Activated CD4-positive, alpha-beta T cell treated with anti-CD3 and anti-CD28 coated beads for 48 hours (primary cell): ENCODE measurements at regions not wholly inside any gene's neighbourhood (a gene's known extent, or its start where the extent isn't known, plus 50 kb on each side); places are given as distances from the start of the nearest gene placed in this dataset.

Experiments
- DNase-seq: peaks from one replicate; pipeline ENCODE4 v3.0.0-alpha.2; 2020

DNA sequence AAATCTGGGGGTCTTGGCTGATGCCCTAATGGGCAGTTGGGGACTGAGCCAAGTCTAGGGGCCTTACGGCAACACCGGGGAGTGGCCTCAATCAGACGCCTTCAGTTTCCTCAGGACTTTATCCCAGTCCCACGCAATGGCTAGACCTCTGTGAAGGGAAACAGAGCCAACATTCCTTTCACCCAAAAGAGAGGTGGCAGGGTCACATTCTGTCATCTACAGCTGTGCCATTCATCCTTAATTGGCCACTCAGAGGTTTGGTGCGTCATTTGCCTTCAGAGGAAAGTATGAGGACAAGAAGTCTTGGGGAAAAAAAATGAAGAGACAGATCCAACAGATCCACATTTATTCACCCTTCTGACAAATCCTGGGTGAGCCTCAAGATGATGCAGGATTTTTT, 166.9 kb upstream of the AVPR1A start:
- no peak for DNase-seq

DNA sequence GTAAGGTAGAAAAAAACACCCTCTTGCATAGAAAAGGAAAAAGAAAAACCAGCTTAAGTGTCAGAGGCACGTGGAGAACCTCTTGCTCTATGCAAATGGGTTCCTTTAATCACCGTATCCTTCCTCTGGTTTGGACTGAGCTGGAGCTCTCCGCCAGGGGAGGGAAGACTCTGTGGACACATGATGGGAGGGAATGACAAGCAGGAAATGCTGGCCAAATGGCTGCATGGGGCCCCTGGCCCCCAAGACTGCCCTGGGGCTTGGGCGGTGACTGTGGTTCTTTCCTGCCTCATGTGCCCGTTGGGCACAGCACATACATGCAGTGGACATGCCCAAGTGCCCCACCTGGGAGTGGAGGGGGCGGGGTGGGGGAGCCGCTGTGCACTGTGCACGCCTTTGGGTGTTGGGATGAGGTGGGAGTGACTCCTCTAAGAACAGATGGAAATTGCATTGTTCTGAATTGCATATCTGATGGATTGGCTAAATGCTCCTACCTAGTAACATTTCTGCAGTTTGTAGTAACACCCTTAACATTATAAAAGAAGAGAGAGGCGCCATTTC, 166.4 kb upstream of the AVPR1A start:
- DNase-seq: no peak

DNA sequence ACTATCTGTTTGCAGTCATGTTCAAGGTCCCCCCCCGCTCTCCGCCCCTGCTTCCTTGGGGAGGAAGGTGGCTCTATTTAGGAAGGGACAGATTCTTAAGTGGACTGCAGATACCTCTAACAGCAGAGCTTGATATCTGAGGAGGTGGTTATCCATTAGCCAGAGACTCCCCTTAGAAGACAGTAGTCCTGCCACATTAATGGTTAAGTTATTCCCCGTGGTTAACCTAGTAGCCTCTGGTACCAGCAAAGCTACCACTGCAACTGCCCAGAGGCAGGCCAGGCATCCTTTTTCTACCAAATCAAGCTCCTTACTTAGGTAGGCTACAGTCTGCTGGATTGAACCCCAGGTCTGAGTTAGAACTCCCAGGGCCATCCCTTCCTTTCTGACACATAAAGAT, 162.1 kb upstream of the AVPR1A start:
- DNase-seq: no peak

DNA sequence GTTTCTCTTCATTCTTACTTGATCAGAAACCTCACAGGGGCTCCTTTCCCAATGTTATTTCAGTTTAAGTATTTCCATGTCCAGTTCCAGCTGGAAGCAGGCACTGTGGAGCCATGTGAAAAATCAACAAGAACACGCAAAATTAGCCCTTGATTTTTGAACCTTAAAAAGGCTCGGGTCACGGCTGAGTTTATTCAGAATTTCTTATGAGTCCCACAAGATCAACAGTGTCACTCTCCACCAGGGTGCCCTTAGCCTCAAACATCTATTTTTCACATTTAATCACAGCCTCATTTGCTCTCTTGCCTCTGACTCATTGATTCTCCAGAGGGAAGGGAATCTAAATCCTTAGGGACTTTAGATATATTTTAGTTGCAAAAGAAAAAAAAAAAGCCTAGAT, 157.7 kb upstream of the AVPR1A start:
- DNase-seq: no peak

DNA sequence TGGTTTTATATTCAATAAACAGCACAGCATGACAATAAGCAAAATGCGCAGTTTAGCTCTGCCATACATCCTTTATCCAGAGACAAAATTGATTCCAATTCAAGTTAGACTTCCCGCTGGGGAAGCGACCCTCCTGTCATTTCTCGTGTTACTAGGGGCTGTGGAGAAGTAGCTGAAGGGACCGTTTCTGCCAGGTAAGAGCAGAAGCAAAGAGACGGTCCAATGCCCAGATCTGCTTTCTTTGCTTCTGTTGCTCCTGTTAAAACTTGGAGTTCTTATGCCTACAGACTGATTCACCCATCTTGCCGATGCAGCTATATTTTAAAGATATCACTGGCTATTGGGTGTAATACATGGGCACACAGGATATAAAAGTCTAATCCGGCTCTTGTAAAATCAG, 156.8 kb upstream of the AVPR1A start:
- DNase-seq: no peak

DNA sequence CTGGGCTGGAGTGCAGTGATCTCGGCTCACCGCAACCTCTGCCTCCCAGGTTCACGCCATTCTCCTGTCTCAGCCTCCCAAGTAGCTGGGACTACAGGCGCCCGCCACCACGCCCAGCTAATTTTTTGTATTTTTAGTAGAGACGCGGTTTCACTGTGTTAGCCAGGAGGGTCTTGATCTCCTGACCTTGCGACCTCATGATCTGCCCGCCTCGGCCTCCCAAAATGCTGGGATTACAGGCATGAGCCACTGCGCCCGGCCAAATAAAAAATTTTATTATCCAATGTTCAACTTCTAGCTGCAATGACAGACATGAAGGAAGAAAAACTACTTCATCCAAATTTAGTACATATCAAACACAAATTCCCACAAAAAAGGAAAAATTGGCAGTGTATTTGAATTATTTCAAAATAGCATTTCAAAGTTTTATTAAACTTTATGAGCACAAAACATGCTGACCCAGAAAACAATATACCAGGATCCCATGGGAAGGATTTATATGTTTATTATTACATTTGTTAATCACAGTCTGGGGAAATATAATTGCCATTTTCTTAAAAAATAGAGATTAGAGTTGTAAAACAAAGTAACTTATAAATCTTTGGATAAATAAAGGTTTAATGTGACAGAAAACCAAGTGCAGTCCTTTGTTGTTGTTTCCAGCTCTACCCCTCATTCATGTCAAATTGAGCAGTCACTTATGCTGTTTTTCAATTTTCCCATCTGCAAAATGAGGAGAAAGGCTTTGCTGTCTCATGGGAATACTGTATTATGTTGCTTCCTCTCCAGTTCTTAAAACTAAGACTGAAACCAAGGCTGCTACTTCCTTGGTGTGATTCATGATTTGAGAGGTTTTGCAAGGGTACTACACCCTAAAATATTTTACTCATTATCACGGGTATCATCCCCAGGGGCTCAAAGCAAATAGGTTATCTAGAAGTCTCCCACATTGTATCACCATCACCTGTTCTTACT, 155.2 kb upstream of the AVPR1A start:
- no peak for DNase-seq

DNA sequence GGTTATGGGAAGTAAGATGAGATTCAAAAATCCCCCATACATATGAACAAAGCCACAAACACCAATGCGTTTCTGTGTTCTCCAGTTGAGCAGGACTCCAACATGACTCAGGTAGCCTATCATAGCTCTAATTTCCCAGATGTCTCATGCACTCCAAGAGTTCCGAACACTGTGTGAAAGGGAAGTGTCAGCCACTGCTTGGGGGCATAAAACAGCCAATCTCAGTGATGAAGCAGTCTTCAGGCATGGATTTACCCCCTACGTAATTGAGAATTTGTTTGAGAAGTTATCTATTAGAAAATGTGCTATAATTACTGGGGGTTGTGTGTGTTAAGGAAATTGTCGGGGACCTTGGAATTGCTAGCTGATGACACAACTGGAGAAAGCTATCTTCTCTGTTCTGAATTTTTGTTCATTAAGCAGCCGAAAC, 153.9 kb upstream of the AVPR1A start:
- no peak for DNase-seq

DNA sequence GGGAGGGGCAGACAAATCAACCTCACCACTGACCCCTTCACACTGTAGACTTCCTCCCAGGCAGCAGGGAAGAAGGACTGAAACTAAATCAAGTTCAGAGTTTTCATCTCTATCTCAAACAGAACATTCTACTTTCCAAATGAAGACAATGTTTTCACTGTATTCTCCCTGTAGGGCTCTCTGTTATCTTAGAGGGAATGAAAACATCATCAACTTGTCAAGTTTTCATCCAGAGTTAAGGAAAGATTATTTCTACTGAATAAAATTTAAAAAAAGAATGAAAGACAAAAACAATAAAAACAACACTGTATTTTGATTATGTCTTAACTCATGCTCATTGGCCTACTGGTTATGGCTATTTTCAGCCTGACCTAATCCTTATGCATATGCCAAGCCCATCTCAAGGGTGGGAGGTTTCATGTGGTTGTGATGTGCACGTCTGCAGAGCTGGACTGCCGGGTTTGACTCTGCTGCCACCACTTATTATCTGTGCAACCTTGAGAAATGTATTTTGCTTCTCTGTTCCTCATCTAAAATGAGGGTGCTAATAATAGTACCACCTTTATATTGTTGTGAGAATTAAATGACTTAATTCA, 152.0 kb upstream of the AVPR1A start:
- DNase-seq: no peak

DNA sequence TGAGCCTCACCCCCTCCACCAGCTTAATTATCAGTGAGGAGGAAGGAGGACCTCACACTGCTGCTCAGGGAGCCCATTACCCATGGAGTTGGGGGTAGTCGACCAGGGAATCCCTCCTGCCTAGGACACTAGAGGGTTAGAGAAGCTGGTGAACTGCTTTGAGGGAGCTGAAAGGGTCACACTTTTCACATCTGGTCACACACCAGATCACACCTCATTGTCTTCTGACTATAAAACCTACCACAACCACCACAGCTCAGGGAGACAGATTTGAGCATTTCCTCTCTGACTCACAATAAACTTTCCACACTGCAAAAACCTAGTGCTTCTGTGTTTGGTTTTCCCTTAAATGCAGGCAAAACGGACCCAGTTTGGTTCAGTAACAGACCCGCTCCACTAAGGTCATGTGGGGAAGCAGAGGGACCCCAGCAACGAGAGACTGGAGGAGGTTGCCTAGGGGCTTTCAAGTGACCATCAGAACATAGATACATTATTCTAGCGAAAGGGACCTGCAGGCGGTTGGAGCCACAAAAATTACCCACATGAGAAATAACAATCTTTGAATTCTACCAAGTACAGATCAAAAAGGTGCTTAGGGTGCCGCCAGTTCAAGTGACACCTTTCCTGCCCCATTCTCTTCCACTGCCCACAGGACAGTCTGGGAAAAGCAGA, 151.4 kb upstream of the AVPR1A start:
- DNase-seq: no peak

DNA sequence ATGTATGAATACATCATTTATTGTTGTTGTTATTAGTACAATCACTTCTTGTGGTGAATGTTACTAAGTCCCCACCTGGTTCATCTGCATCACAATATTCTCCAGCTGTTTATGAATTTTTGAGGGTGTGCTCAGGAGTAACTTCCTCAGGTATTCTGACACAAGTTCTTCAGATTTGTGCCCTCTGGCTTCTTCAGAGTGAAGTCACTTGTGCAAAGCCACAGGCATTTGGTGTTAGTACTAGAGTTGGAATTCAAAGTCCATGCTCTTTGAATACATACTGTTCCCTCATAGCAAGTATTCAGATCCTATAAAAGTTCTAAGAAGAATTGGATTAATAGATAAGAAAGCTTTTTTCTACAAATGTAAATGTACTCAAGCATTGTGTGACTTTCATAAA, 150.3 kb upstream of the AVPR1A start:
- no peak for DNase-seq

DNA sequence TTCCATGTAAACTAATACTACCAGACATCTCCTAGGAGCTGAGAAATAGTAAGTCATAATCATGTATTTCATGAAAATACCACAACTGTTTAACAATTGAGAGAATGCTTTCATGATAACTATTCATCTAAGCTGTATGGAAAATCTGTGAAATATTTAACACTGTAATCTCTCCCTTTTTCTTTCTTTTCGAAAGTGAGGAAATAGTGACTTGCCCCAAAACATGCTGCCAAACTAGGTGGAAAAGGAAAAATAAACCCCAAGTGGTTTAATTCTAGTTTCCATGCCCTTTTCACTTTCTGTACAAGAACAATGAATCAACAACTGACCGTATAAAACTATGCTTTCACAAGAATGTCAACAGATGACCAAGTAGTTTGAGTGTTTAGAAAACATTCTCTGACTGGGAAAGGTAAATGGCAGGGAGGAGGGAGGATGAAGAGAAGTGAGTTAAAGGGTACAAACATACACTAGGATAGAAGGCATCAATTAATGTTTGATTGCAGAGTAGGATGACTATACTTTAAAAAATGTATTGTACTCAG, 147.5 kb upstream of the AVPR1A start:
- DNase-seq: no peak

DNA sequence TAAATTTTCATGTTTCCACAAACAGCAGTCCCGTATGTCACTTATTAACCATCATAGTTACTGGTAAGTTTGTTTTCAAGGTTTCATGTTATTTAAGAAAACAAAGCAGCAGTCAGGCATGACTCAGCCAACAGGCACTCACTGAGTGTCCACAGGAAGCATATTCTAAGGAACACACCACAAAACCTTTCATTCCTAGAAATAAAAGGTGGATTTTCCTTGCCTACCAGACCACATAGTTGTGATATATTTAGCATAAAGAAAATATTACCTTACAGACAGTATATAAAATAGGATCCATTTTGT, 143.3 kb upstream of the AVPR1A start:
- DNase-seq: no peak

DNA sequence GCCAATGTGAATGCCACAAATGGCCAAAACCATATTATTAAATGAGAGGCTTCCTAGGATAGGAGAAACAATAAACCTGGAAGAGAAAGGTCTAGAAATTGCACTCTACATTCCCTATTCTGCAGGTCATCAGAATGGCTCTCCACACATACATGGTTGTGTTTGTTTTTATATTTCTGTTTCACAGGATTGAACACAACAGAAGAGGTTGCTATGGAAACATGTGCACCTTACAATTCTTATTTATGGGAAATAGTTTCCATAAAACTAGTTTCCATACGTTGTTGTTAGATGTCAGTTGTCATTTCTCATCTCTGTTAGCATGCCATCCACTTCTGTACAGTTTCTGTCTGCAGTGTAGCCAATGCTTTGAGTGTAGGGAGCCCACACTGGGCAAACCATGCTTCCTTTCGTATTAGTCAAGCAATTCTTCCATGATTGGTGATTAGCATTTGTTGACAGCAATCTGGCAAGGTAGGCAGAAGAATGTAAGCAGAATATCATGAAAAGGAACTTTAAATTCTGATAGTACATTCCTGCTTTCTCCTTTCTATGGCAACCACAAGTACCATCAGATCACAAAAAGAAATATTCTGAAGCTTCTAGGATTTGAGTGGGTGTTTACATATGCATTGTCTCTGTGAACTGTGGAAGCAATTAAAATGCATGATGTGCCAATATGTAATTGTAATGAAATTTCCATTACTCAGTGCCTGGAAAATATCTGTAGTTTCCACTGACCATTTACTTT, 141.6 kb upstream of the AVPR1A start:
- no peak for DNase-seq

DNA sequence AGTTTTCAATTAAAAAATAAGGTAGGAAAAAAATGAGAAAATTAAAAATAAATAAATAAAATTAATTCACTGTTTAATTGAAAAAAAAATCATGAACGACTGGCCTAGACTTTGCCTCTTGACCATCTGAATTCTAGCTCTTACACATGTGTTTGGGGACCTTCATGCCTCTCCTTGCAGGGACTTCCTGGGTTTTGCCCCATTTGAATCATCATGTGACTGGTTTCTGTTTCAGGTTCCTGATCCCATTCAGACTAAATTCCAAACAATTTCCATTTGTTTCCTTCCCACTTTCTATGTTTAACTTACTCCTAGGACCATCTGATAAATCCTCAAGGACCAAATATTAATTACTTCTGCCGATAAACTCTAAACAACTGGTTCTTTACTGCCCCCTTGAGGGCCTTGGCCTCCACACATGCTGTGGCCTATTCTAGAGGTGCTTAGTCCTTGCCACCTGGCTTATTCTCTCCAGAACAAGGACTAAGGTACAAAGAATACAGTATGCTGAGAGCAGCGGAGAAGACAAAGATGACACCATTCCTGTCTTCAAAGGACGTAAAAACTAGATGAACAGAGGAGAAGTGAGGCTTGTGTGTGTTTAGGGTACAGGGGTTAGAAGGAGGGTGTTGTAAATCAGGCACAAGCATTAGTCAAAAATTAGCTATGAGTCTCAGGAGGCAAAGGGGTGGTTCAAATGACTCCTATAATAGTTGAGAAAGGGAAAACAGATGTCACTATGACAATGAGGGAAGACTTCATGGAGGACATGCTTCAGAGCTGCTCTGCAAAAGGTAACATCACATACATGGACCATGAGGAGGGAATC, 125.8 kb upstream of the AVPR1A start:
- peak; percentile 29 for DNase-seq

DNA sequence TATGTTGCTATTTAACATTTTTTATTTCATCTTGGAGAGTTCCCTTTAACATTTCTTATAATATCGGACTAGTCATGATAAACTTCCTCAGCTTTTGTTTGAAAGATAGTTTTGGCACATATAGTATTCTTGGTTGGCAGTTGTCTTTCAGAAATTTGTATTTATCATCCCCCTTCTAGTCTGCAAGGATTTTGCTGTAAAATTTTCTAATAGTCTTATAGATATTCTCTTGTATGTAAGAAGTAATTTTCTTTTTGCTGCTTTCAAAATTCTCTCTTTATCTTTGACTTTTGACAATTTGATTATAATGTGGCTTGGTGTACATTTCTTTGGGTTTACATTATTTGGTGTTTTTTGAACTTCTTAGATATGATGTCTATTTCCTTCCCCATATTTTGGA, 116.0 kb upstream of the AVPR1A start:
- no peak for DNase-seq

DNA sequence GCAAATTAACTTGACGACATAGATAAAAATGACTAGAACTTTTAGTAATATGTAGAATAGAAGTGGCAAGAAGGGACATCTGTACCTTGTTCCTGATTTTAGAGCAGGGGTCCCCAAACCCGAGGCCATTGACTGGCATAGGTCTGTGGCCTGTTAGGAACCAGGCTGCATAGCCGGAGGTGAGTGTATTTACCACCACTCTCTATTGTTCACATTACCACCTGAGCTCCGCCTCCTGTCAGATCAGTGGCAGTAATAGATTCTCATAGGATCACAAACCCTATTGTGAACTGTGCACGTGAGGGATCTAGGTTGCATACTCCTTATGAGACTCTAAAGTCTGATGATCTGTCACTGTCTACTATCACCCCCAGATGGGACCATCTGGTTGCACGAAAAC, 113.6 kb upstream of the AVPR1A start:
- DNase-seq: no peak

DNA sequence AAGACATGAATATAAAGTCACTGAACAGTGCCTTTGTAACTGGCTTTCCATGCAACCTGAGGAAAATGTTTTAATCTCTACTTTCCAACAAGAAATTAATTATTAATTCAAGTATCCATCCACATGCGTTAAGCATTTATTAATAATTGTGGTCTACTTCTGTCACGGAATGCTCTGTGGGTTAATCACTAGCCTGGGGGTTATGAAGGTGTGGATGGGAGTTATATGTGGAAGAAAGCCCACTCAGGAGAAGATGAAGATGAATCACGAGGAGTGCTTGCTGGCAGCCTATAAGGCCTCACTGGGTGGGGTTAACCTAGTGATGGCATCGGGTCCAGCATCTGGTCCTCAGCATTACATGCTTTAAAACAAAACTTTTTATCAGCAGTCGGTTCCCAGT, 99.5 kb upstream of the AVPR1A start:
- no peak for DNase-seq

DNA sequence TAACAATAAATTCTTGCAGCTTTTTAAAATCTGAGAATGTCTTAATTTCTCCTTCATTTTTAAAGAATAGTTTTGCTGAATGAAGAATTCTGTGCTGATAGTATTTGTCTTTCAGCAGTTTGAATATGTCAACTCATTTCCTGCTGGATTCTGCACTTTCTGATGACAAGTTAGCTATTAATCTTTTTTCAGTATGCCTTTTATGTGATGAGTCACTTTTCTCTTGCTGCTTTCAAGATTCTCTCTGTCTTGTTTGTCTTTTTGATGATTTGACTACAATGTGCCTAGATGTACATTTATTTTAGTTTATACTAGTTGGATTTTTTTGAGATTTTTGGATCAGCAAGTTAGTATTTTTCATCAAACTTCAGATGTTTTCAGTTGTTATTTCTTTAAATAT, 87.9 kb upstream of the AVPR1A start:
- no peak for DNase-seq

DNA sequence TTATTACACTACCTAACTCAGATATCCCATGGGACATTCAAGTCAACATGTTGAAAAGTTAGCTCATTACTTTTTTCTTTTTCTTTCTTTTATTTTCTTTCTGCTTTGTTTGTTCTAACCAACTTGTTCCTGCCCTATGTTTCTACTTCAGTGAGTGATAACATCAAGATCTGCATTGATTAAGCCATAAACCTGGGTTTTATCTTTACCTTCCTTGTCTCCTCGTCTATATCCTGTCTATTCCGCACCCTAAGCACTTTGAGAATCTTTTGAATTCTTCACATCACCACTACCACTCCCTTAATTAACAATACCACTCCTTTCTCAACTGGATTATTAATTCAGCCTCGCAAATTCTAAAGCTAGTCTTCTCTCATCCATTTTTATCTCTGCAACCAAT, 81.9 kb upstream of the AVPR1A start:
- DNase-seq: no peak

DNA sequence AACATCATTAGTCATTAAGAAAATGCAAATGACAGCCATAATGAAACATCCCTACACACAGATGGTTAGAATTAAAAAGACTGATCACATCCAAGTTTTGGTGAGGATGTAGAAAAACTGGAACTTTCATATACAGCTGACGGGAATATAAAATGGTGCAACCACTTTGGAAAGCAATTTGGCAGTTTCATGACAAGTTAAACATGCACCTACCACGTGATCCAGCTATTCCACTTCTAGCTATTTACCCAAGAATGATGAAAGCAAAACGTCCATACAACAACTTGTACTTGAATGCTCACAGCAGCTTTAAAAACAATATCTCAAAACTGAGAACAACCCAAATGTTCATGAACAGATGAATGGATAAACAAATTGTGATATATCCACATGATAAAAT, 77.9 kb upstream of the AVPR1A start:
- DNase-seq: no peak

DNA sequence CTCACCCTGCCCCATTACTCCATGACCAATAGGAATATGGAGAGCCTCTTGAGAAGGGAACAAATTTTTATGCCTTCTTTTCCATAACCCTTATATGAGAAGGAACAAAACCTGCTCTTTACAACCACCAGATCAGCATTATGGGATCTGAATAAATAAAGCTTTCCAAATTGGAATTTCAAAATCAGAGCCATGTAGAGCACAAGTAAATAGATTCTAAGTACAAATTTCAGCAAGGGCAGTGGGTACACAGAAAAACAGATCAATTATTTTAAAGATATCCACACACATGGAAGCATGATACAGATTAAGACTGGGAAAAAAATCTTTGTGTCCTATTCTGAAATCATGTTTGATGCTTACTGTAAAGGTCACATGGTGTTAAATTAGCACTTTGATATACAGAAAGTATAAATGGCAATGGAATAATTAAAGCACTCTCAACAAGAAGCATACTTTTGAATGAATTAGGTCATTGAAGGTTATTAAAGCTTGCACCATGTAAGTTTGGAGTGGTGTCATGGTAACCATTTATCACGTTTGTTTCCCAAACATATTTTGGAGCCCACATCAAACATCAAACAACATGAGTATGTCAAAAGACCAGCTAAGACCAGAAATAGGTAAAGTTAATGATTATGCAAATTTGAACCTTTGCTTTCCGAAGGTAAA, 75.9 kb upstream of the AVPR1A start:
- DNase-seq: no peak
